ENCODE measurements at regions not wholly inside any gene's neighbourhood (a gene's known extent, or its start where the extent isn't known, plus 50 kb on each side); places are given as distances from the start of the nearest gene placed in this dataset.
"Not testable (repeated sequence)": the region's sequence is repeated elsewhere in the genome, so short reads cannot be mapped to it uniquely, and the experiment has no call there.

DNA sequence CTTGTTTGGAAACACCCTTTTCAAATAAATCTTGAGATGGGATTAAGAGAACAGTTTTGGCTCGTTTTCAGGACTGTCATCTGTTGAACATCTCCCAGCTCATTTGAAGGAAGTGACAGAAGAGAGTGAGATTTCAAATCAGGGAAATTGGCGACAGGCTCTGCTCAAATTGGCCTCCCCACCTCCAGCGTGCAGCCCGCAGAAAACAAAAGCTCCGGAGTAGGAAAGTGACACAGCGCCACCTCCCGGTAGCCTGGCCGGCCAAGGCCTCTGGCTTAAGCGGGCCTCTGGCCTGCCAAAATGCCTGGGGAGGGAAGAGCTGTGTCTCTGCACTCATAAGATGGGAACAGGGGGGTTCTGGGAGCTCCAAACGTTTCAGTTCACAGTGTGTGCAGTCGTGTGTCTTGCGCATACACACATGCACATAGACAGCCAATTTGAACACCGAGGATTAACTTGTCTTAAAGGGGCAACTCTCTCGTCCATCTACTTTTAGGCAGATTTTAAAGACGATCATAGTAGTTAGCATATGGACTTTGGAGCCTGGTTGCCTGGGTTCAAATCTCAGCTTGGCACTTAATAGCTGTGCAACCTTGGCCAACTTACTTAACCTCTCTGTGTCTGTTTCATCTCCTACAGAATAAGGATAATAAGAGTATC lies 132.7 kb upstream of the RCN1 start:
- peak; percentile 88 for DNase-seq (ENCODE audit: low read depth, low spot score)

GRCh38 chr11:31957674-31958073 lies 133.2 kb upstream of the RCN1 start:
- DNase-seq (ENCODE audit: low read depth, low spot score), result no peak

GRCh38 chr11:31956310-31956709 lies 134.6 kb upstream of the RCN1 start:
- peak; percentile 27 for DNase-seq (ENCODE audit: low read depth, low spot score)

- no peak for DNase-seq (ENCODE audit: low read depth, low spot score)
Observed at GRCh38 chr11:31955838-31956237, 135.0 kb upstream of the RCN1 start.

GRCh38 chr11:31953803-31954327 lies 137.0 kb upstream of the RCN1 start:
- no peak for DNase-seq (ENCODE audit: low read depth, low spot score)

- not testable (repeated sequence) for DNase-seq (ENCODE audit: low read depth, low spot score)
Observed at GRCh38 chr11:31949733-31950200, 138.6 kb upstream of the PAX6 start.

GRCh38 chr11:31947051-31947450 lies 135.9 kb upstream of the PAX6 start:
- no peak for DNase-seq (ENCODE audit: low read depth, low spot score)

GRCh38 chr11:31943056-31943780 lies 132.1 kb upstream of the PAX6 start:
- DNase-seq (ENCODE audit: low read depth, low spot score), result peak; percentile 13

DNA sequence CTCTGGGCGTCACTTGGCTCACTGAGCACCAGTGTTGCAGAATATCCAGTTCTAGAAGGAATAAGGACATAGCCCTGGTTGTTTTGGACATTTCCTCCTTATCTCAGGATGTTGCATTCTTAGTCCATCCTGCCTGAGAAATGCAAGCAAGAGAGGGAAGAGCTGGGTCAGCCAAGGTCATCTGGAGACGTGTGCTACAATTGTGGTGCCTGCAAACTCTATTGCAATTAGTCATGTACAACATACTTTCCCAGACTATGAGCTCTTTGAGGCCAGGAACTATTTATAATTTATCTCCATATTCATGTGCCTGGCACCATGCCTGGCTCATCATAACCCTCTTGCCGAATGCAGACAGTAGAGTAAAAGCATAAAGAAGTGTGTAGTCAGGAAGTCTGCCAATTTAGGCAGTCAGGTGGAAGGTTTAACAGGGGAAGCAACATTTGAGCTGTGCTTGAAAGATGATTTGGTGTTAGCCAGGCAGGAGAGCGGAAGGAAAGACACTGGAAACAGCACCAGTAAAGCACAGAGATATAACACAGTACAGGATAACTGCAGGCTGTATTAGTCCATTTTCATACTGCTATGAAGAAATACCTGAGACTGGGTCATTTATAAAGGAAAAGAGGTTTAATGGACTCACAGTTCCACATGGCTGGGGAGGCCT lies 129.4 kb upstream of the PAX6 start:
- peak; percentile 56 for DNase-seq (ENCODE audit: low read depth, low spot score)

GRCh38 chr11:31939004-31939403 lies 127.9 kb upstream of the PAX6 start:
- no peak for DNase-seq (ENCODE audit: low read depth, low spot score)

- no peak for DNase-seq (ENCODE audit: low read depth, low spot score)
Observed at GRCh38 chr11:31936312-31936711, 125.2 kb upstream of the PAX6 start.

DNA sequence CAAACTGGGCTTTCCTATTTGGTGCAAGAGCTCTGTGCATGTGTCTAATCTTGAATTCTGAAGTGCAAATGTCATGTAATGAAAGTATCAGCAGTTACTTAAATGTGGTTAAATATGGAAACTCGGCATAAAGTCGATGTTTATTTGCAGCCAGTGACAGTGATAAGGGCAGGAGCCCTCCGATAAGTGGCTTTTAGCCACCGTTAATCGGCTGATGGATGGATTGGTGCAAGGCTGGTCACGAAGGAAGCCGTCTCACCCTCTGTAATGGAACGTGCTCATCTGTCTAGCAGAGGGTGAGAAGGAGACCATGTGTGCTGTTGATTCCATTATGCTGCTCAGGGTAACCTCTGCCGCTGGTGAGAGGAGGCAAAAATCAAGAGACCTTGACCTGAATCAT lies 121.8 kb upstream of the PAX6 start:
- no peak for DNase-seq (ENCODE audit: low read depth, low spot score)

DNA sequence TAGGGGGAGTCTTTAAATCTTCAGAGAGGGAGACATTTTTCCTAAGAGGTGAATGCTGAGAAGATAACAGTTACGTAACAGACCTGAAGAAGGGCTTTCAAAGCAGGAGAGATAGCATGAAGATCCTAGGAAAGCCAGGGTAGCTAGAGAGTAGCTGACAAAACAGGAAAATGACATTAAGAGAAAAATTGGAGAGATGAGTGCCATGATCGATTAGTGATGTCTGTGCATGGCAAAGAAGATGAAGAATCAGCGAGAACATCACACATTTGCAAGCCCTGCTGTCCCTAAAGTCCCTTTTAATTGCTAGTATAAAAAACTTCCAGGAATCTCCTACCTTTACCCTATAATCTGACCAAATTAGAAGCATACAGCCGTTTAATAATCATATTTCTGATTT lies 116.9 kb upstream of the PAX6 start:
- DNase-seq (ENCODE audit: low read depth, low spot score), result no peak

- no peak for DNase-seq (ENCODE audit: low read depth, low spot score)
Observed at GRCh38 chr11:31926816-31927528, 115.8 kb upstream of the PAX6 start.

DNA sequence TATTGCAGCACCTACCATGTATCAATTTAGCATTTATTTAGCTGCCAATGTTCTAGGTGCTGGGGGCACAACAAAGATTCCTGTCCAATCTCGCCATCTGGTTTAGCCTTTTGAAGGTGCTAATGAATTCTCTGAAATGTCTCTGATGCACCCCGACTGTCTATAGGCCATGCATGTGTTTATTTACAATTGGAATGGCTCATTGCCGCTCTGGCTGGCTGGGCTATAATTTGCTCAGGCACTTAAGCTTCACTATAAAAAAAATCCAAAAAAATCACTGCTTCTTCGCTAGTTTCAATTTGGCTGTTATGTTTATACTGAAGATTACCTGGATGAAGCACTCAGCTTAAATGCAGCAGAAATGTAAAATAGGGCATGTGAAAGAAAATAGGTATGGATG lies 115.0 kb upstream of the PAX6 start:
- no peak for DNase-seq (ENCODE audit: low read depth, low spot score)

DNA sequence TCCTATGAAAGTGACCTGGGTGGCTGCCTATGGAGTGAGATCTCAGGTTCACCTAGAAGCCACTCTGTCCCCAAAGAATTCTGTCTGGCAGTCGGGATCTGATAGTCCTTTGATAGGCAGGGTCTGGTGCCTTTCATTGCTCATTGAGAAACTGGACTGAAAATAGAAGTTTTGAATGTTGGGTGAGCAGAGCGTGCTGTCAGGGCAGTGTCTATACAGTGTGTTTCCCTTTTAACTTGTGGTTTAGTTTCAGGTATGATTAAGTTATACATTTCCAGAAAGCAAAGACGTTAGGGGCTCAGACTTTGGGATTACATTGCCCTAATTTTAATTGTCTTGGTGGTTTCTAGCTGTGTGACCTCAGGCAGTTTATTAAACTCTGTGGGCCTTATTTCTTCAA lies 111.3 kb upstream of the PAX6 start:
- DNase-seq (ENCODE audit: low read depth, low spot score), result no peak

- DNase-seq (ENCODE audit: low read depth, low spot score), result peak; percentile 66
Observed at GRCh38 chr11:31921081-31921480, 110.0 kb upstream of the PAX6 start.

DNA sequence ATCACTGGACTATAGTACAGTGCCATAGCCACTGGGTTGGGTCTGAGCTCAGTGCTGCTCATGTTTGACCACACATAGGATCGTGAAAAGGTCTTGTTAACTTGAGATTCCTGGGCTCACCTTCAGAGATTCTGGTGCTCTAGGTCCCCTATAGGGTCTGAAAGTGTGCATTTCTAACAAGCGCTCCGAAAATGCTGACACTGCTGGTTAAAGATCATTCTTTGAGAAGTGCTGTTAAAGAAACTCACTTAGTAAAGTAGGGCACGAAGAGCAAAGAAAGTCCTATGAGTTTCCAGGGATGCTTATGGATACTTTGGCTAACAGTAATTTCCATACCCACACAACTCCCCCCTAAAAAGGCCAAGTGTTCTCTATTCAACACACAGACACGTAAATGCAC lies 108.1 kb upstream of the PAX6 start:
- DNase-seq (ENCODE audit: low read depth, low spot score), result no peak

DNA sequence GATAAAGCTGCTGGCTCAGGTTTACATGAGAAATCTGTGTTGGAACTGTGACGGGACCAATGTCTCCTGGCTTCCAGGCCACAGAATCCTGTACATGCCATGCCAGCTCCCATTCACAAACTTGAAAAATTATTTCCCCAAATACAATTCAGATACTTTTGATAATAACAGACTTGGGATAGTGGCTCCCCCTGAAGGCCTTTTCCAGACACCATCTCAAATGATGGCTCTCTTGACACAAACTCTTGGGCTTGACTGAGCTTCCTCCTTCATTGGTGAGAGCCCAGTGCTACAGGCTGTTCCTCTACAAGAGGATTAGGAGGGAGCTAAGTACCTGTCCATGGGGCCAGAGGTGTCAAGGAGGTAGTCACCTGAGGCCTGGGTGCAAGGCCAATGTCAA lies 104.7 kb upstream of the PAX6 start:
- DNase-seq (ENCODE audit: low read depth, low spot score), result no peak

- DNase-seq (ENCODE audit: low read depth, low spot score), result no peak
Observed at GRCh38 chr11:31913985-31914384, 102.9 kb upstream of the PAX6 start.

DNA sequence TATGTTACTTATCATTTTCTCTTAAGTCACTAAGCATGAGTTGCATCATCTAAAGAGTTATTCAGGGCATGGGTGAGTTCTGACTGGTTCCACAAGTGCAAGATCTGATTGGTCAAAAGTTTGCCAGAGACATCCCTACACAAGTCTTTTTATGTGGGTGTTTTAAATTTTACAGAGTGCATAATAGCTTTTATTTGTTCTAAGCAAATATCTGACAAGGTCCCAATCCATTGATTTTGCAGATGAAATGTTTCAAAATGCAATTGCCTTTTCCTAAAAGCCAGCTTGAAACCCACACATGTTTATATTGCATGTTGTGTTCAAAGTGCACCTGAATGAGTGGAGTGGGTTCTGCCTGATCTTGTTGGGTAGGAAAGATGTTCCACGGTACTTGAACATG lies 101.7 kb upstream of the PAX6 start:
- no peak for DNase-seq (ENCODE audit: low read depth, low spot score)

All from astrocyte of the hippocampus (primary cell).